ENCODE measurements at regions not wholly inside any gene's neighbourhood (a gene's known extent, or its start where the extent isn't known, plus 50 kb on each side); places are given as distances from the start of the nearest gene placed in this dataset.

GRCh38 chr18:10116574-10116973, 202.8 kb downstream of the VAPA start:
- no peaks in the 10 kb centered on the region for H3F3A ChIP-seq (ENCODE audit: control insufficient read depth, insufficient read depth)
- peaks cover 3% of the 10 kb centered on the region; the same call in 1 of the 2 replicates for H3K9me3 ChIP-seq (ENCODE audit: control insufficient read depth, insufficient read depth, low read length)
- H3K4me2 ChIP-seq (ENCODE audit: low read length): no peak overlapping the region
- H3K9me2 ChIP-seq (replicated peaks; ENCODE audit: control insufficient read depth, low read length): no peaks in the 10 kb centered on the region
- no peaks in the 10 kb centered on the region for H3K79me2 ChIP-seq (ENCODE audit: control insufficient read depth, low read length)
- H3K27ac ChIP-seq (ENCODE audit: low read depth, low read length): no peak overlapping the region
- no peaks in the 10 kb centered on the region for H3K36me3 ChIP-seq (ENCODE audit: control insufficient read depth, low read length)
- H4K20me1 ChIP-seq (ENCODE audit: control insufficient read depth, insufficient read depth, low read depth, low read length): no peaks in the 10 kb centered on the region
- H3K27me3 ChIP-seq (ENCODE audit: control insufficient read depth, low read length): no peaks in the 10 kb centered on the region
- no peak for TF ChIP-seq CTCF (IDR thresholded peaks at IDR 0.05; ENCODE audit: low read depth, low read length, poor library complexity, severe bottlenecking)
- no peak for TF ChIP-seq EZH2phosphoT487 (IDR thresholded peaks at IDR 0.05; ENCODE audit: borderline replicate concordance, low read length)
- no peaks in the 10 kb centered on the region for H3K4me1 ChIP-seq (ENCODE audit: control insufficient read depth, low read length)
- no peak overlapping the region for H3K4me3 ChIP-seq (ENCODE audit: low read length)

- no peaks in the 10 kb centered on the region for H3F3A ChIP-seq (ENCODE audit: control insufficient read depth, insufficient read depth)
- H3K4me3 ChIP-seq (ENCODE audit: low read length): no peak overlapping the region
- no peak overlapping the region for H3K4me2 ChIP-seq (ENCODE audit: low read length)
Observed at GRCh38 chr18:10119528-10119927, 205.7 kb downstream of the VAPA start.

GRCh38 chr18:10119991-10120390, 206.2 kb downstream of the VAPA start:
- H3K9me2 ChIP-seq (replicated peaks; ENCODE audit: control insufficient read depth, low read length): no peaks in the 10 kb centered on the region

More at GRCh38 chr18:10119528-10119927, 205.7 kb downstream of the VAPA start:
- Histone ChIP-seq H3K4me1 (ENCODE audit: control insufficient read depth, low read length) (no peaks in the 10 kb centered on the region), H3K79me2 (ENCODE audit: control insufficient read depth, low read length) (no peaks in the 10 kb centered on the region), H4K20me1 (ENCODE audit: control insufficient read depth, insufficient read depth, low read depth, low read length) (no peaks in the 10 kb centered on the region), H3K36me3 (ENCODE audit: control insufficient read depth, low read length) (no peaks in the 10 kb centered on the region), H3K9me2 (replicated peaks; ENCODE audit: control insufficient read depth, low read length) (no peaks in the 10 kb centered on the region), H3K27me3 (ENCODE audit: control insufficient read depth, low read length) (no peaks in the 10 kb centered on the region), H3K9me3 (ENCODE audit: control insufficient read depth, insufficient read depth, low read length) (peaks cover 3% of the 10 kb centered on the region; the same call in 1 of the 2 replicates), H3K27ac (ENCODE audit: low read depth, low read length) (no peak overlapping the region)
- TF ChIP-seq EZH2phosphoT487 (IDR thresholded peaks at IDR 0.05; ENCODE audit: borderline replicate concordance, low read length) (no peak), CTCF (IDR thresholded peaks at IDR 0.05; ENCODE audit: low read depth, low read length, poor library complexity, severe bottlenecking) (no peak)

More at GRCh38 chr18:10119991-10120390, 206.2 kb downstream of the VAPA start:
- no peak for TF ChIP-seq CTCF (IDR thresholded peaks at IDR 0.05; ENCODE audit: low read depth, low read length, poor library complexity, severe bottlenecking)
- no peak for TF ChIP-seq EZH2phosphoT487 (IDR thresholded peaks at IDR 0.05; ENCODE audit: borderline replicate concordance, low read length)
- Histone ChIP-seq H4K20me1 (ENCODE audit: control insufficient read depth, insufficient read depth, low read depth, low read length) (no peaks in the 10 kb centered on the region), H3K27me3 (ENCODE audit: control insufficient read depth, low read length) (no peaks in the 10 kb centered on the region), H3K4me3 (ENCODE audit: low read length) (no peak overlapping the region), H3K36me3 (ENCODE audit: control insufficient read depth, low read length) (no peaks in the 10 kb centered on the region), H3K79me2 (ENCODE audit: control insufficient read depth, low read length) (no peaks in the 10 kb centered on the region), H3K4me2 (ENCODE audit: low read length) (no peak overlapping the region), H3K9me3 (ENCODE audit: control insufficient read depth, insufficient read depth, low read length) (peaks cover 3% of the 10 kb centered on the region; the same call in 1 of the 2 replicates), H3K27ac (ENCODE audit: low read depth, low read length) (no peak overlapping the region), H3F3A (ENCODE audit: control insufficient read depth, insufficient read depth) (no peaks in the 10 kb centered on the region), H3K4me1 (ENCODE audit: control insufficient read depth, low read length) (no peaks in the 10 kb centered on the region)
